ENCODE measurements at regions not wholly inside any gene's neighbourhood (a gene's known extent, or its start where the extent isn't known, plus 50 kb on each side); places are given as distances from the start of the nearest gene placed in this dataset.

GRCh38 chr12:124131659-124132058 lies 158.6 kb downstream of the ZNF664 start:
- no peak for TF ChIP-seq CTCF (IDR thresholded peaks at IDR 0.05 in 4 of 5, conservative IDR thresholded peaks at IDR 0.05 in 1 of 5)
- no peak for TF ChIP-seq POLR2A (IDR thresholded peaks at IDR 0.05)
